Fibroblast of the aortic adventitia (primary cell): ENCODE measurements at regions not wholly inside any gene's neighbourhood (a gene's known extent, or its start where the extent isn't known, plus 50 kb on each side); places are given as distances from the start of the nearest gene placed in this dataset.

ENCODE experiments used
- DNase-seq: peaks from one replicate; pipeline ENCODE4 v3.0.0-alpha.2; 2010; ENCODE audit warnings: low read depth
- H3K4me3 ChIP-seq: 2 replicates; pipeline ENCODE4 v1.5.1; 2011; ENCODE audit warnings: low read depth, mild to moderate bottlenecking, control low read depth, low read length, moderate library complexity
- TF ChIP-seq, protein P1 (sequence below): IDR thresholded peaks from 2 replicates; pipeline ENCODE4 v1.5.1; 2011; ENCODE audit warnings: mild to moderate bottlenecking, low read length, control low read depth, inconsistent platforms; ENCODE audit not compliant: insufficient read depth

GRCh38 chr10:43960981-43961380, 312.3 kb upstream of the ZNF32 start:
- H3K4me3 ChIP-seq: no peak overlapping the region

DNA sequence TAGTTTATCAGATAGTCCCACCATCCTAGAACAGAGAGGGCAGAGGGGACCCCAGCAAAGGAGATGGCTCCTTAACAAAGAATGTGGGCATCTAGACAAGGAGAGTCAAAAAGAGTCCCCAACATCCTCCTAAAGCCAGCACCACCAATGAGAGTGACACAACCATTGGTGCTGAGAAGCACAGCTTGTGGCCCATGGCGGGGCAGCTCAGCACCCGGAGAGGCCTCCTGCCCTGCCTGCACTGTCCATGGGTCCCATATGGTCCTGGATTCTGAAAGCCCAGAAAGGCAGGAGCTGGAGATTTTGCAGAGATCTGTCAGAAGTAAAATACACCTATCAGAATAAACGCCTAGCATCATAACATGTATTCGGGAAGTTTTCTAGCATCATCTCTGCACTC, 311.8 kb upstream of the ZNF32 start:
- no peak for DNase-seq
- TF ChIP-seq, protein P1, sequence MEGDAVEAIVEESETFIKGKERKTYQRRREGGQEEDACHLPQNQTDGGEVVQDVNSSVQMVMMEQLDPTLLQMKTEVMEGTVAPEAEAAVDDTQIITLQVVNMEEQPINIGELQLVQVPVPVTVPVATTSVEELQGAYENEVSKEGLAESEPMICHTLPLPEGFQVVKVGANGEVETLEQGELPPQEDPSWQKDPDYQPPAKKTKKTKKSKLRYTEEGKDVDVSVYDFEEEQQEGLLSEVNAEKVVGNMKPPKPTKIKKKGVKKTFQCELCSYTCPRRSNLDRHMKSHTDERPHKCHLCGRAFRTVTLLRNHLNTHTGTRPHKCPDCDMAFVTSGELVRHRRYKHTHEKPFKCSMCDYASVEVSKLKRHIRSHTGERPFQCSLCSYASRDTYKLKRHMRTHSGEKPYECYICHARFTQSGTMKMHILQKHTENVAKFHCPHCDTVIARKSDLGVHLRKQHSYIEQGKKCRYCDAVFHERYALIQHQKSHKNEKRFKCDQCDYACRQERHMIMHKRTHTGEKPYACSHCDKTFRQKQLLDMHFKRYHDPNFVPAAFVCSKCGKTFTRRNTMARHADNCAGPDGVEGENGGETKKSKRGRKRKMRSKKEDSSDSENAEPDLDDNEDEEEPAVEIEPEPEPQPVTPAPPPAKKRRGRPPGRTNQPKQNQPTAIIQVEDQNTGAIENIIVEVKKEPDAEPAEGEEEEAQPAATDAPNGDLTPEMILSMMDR: no peak
- H3K4me3 ChIP-seq: no peak overlapping the region

More at GRCh38 chr10:43960981-43961380, 312.3 kb upstream of the ZNF32 start:
- no peak for DNase-seq
- TF ChIP-seq, protein P1: no peak

DNA sequence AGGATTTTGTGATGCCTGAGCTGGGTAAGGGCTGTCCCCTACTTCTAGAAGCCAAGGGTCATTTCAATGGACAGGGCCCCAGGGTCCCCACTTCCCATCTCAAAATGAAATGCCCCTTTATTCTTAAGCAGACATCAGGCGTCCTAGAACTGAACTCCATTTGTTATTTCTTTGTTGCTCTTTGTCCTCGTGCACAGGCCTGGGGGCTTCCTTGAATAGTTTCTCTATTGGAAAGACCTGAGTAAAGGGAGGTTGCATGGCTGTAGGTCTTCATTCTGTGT, 311.4 kb upstream of the ZNF32 start:
- TF ChIP-seq, protein P1: no peak

DNA sequence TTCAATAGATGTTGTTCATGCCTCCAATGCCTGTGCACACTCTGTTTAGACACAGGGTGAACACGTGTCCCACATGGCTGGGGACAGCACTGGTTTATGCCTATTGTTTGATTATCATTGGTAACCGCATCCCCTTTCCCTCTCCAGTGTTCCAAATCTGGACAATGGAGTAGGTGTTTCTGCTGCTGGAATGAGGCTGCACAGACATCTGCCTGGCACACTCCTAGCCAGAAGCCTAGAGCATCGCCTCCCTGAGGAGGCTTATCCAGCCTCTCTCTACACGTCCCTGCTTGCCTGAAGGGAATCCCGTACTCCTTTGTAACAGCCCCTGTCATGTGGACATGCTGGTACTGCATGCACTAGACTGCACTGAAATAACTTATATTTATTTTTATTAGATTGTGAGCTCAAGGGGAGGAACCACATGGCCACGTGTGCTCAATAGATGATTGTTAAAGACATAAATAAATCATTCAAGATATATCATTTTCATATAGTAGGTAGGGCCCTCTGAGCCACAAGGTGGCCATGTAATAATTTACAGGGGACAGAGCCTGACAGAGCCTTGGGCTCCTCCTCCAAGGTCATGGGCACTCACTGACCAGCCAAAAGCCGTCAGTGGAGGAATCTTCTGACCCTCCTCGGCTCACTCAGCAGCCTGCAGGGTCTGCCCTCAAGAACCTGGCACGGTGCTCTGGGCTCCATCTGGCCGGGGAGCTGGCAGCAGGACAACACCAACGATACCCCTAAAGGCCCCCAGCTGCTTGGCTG, 310.9 kb upstream of the ZNF32 start:
- TF ChIP-seq, protein P1: no peak
- no peak for DNase-seq
- H3K4me3 ChIP-seq: no peak overlapping the region

More for the DNA sequence above, 311.4 kb upstream of the ZNF32 start:
- no peak for DNase-seq
- no peak overlapping the region for H3K4me3 ChIP-seq

DNA sequence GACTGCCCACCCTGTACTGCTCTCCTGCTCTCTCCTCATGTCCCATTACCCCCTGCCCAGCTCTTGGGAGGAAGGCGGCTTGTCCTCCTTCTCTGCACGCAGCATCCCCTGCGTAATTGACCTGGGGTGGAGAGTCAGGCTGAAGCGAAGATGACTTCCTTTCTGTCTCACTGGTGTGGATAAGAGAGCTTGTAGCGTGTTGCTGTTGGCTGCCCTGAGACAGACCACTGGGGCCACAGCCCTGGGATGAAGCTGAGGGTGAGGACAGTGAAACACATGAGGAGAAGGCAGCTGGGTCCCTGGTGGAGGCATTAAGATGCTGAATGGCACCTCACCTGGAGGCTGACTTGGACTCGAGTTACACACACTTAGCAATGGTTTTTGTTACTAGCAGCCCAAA, 310.3 kb upstream of the ZNF32 start:
- no peak overlapping the region for H3K4me3 ChIP-seq
- no peak for DNase-seq
- TF ChIP-seq, protein P1: no peak

- DNase-seq: no peak
- TF ChIP-seq, protein P1: no peak
- no peak overlapping the region for H3K4me3 ChIP-seq
These were observed 309.4 kb upstream of the ZNF32 start for GRCh38 chr10:43958071-43958432.
